Activated CD8-positive, alpha-beta T cell treated with anti-CD3 and anti-CD28 coated beads for 36 hours (primary cell): ENCODE measurements at regions not wholly inside any gene's neighbourhood (a gene's known extent, or its start where the extent isn't known, plus 50 kb on each side); places are given as distances from the start of the nearest gene placed in this dataset.
A peak's percentile ranks its signal among the peaks of the same experiment; 100 is the strongest.

Experiments
- ATAC-seq: fragments of 200-7000 bp; cut with Tn5 transposase; one replicate; pipeline ENCODE4 v1.10.0; 2021; ENCODE audit warnings: mild to moderate bottlenecking, moderate library complexity
- CTCF ChIA-PET: fragments of 350-600 bp; sonication (Branson Sonifier 250); formaldehyde crosslinking; loops from one replicate; lab custom pipeline; 2021; ENCODE audit warnings: antibody characterized with exemption; lab: Charles Lee
- POLR2A ChIA-PET: fragments of 350-600 bp; sonication (Branson Sonifier 250); formaldehyde crosslinking; loops from one replicate; lab custom pipeline; 2021; ENCODE audit warnings: antibody characterized with exemption; lab: Charles Lee
- DNase-seq: peaks from one replicate; pipeline ENCODE4 v3.0.0-alpha.2; 2020
- H3K27ac Mint-ChIP-seq: one replicate; pipeline ENCODE4 v1.8.0; 2021; ENCODE audit warnings: mild to moderate bottlenecking, mixed read lengths
- H3K27me3 Mint-ChIP-seq: one replicate; pipeline ENCODE4 v1.8.0; 2021; ENCODE audit warnings: mixed read lengths
- H3K36me3 Mint-ChIP-seq: one replicate; pipeline ENCODE4 v1.8.0; 2021; ENCODE audit warnings: low read depth, mixed read lengths
- H3K4me1 Mint-ChIP-seq: one replicate; pipeline ENCODE4 v1.8.0; 2021; ENCODE audit warnings: low read depth, mixed read lengths
- H3K4me3 Mint-ChIP-seq: one replicate; pipeline ENCODE4 v1.8.0; 2021; ENCODE audit warnings: mild to moderate bottlenecking, moderate library complexity, mixed read lengths
- H3K9me3 Mint-ChIP-seq: one replicate; pipeline ENCODE4 v1.8.0; 2021; ENCODE audit warnings: mixed read lengths
- intact Hi-C: fragments of 100-400 bp; cut with micrococcal nuclease; formaldehyde crosslinking; loops from one replicate; pipeline ENCODE4 v1.10.0; 2022
- TF ChIP-seq, protein P1 (sequence below): fragments of 200-600 bp; IDR thresholded peaks from one replicate; pipeline ENCODE4 v1.8.0; 2022; ENCODE audit warnings: antibody characterized with exemption, mild to moderate bottlenecking

DNA sequence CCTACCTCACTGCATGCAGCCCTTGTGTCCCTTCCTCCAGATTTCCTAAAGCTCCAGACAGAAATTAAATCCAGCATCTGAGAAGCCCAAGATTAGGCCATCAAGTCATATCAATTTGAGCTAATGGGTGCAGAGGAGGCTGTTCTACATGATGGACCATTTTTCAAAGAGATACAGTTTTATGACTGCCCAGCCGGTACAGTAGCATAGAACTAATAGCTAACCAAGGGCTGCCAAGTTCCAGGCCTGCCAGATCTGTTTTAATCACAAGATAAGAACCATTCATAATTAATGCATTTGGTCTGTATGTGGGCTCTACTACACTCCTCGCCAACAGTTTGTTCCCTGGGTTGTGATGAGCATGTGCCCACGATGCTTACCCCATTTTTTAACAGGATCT, 64.9 kb downstream of the PABIR2 start:
- CTCF ChIA-PET, result no interaction called here
- Mint-ChIP-seq H3K36me3 (no peaks in the 10 kb centered on the region), H3K9me3 (no peaks in the 10 kb centered on the region), H3K27ac (no peak overlapping the region), H3K27me3 (no peaks in the 10 kb centered on the region), H3K4me3 (no peak overlapping the region), H3K4me1 (no peaks in the 10 kb centered on the region)
- POLR2A ChIA-PET, result no interaction called here
- intact Hi-C loops, result no loop called here
- DNase-seq (no peak), ATAC-seq (no peak)
- TF ChIP-seq, protein P1, sequence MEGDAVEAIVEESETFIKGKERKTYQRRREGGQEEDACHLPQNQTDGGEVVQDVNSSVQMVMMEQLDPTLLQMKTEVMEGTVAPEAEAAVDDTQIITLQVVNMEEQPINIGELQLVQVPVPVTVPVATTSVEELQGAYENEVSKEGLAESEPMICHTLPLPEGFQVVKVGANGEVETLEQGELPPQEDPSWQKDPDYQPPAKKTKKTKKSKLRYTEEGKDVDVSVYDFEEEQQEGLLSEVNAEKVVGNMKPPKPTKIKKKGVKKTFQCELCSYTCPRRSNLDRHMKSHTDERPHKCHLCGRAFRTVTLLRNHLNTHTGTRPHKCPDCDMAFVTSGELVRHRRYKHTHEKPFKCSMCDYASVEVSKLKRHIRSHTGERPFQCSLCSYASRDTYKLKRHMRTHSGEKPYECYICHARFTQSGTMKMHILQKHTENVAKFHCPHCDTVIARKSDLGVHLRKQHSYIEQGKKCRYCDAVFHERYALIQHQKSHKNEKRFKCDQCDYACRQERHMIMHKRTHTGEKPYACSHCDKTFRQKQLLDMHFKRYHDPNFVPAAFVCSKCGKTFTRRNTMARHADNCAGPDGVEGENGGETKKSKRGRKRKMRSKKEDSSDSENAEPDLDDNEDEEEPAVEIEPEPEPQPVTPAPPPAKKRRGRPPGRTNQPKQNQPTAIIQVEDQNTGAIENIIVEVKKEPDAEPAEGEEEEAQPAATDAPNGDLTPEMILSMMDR, result no peak

GRCh38 chrX:134727363-134727762, 69.1 kb upstream of the PLAC1 start:
- no peak overlapping the region for H3K27ac Mint-ChIP-seq
- no peak for DNase-seq
- intact Hi-C loops, result no loop called here
- H3K4me3 Mint-ChIP-seq, result no peak overlapping the region
- no peaks in the 10 kb centered on the region for H3K4me1 Mint-ChIP-seq
- CTCF ChIA-PET, result interaction anchor here (1.1 kb wide), 1 partner anchor 76 kb away, joined by 3 read pairs; no protein-coding TSS in a partner anchor
- H3K36me3 Mint-ChIP-seq, result no peaks in the 10 kb centered on the region
- ATAC-seq, result no peak
- POLR2A ChIA-PET, result no interaction called here
- no peaks in the 10 kb centered on the region for H3K9me3 Mint-ChIP-seq
- H3K27me3 Mint-ChIP-seq, result peaks cover 4% of the 10 kb centered on the region
- TF ChIP-seq, protein P1, result no peak

DNA sequence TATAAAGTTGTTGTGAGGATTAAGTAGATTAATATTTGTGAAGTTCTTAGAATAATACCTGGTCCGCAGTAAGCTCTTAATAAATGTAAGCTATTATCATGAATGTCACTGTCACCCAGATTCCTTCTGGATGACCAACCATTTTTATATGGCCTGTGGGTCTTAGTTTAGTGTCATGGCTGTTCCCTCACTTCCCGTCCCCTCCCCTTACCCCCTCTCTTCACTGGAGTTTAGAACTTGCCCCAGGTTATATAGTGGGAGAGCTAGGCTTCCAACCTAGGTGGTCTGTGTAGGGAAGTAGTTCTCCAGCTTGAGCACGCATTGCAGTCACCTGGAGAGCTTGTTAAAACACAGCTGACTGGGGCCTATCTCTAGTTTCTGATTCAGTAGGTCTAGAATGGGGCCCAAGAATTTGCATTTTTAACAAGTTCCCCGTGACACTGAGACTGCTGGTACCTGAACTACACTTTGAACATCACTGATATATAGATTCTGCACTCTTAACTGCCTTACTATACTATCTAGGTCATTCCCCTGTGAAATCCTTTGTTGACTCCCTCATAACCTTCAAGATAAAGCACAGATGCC, 66.9 kb upstream of the PLAC1 start:
- Mint-ChIP-seq H3K4me1 (no peaks in the 10 kb centered on the region), H3K9me3 (no peaks in the 10 kb centered on the region), H3K27ac (no peak overlapping the region), H3K4me3 (no peak overlapping the region), H3K36me3 (no peaks in the 10 kb centered on the region), H3K27me3 (peaks cover 6% of the 10 kb centered on the region)
- intact Hi-C loops, result no loop called here
- DNase-seq, result no peak
- no peak for ATAC-seq
- POLR2A ChIA-PET, result interaction anchor here (0.6 to 0.9 kb wide), 2 partner anchors 10 to 44 kb away, joined by 3 read pairs; no protein-coding TSS in a partner anchor
- TF ChIP-seq, protein P1, result no peak
- CTCF ChIA-PET, result no interaction called here

- Mint-ChIP-seq H3K27ac (no peak overlapping the region), H3K4me1 (peaks cover 16% of the 10 kb centered on the region), H3K9me3 (no peaks in the 10 kb centered on the region), H3K36me3 (no peaks in the 10 kb centered on the region), H3K4me3 (no peak overlapping the region), H3K27me3 (peaks cover 6% of the 10 kb centered on the region)
- ChIA-PET POLR2A (no interaction called here), CTCF (no interaction called here)
- TF ChIP-seq, protein P1, result no peak
- ATAC-seq (no peak), DNase-seq (no peak)
- intact Hi-C loops, result no loop called here
Measured at GRCh38 chrX:134721766-134722532, 63.7 kb upstream of the PLAC1 start.

GRCh38 chrX:134718966-134719317, 60.7 kb upstream of the PLAC1 start:
- intact Hi-C loops, result no loop called here
- Mint-ChIP-seq H3K4me1 (peaks cover 16% of the 10 kb centered on the region), H3K27ac (peak overlapping the region; percentile 55), H3K36me3 (no peaks in the 10 kb centered on the region), H3K9me3 (no peaks in the 10 kb centered on the region), H3K27me3 (peaks cover 2% of the 10 kb centered on the region), H3K4me3 (no peak overlapping the region)
- ChIA-PET CTCF (no interaction called here), POLR2A (no interaction called here)
- peak; percentile 79 for ATAC-seq
- TF ChIP-seq, protein P1, result no peak
- peak; percentile 65 for DNase-seq
